ENCODE measurements at regions not wholly inside any gene's neighbourhood (a gene's known extent, or its start where the extent isn't known, plus 50 kb on each side); places are given as distances from the start of the nearest gene placed in this dataset.

GRCh38 chr18:77803024-77803423 lies 553.4 kb downstream of the GALR1 start:
- TF ChIP-seq FOSL2 (CRISPR knock-in tag; IDR thresholded peaks at IDR 0.05), result no peak
- no peak for TF ChIP-seq NRL (CRISPR knock-in tag; IDR thresholded peaks at IDR 0.05; ENCODE audit: borderline replicate concordance)
- no peak for TF ChIP-seq RAD51 (IDR thresholded peaks at IDR 0.05; ENCODE audit: borderline replicate concordance)
- TF ChIP-seq DR1 (CRISPR knock-in tag; IDR thresholded peaks at IDR 0.05), result no peak
- TF ChIP-seq ZNF562 (CRISPR knock-in tag; IDR thresholded peaks at IDR 0.05; ENCODE audit: borderline replicate concordance), result no peak

Measured in HepG2 (cell line).